Stimulated activated naive CD4-positive, alpha-beta T cell (primary cell): ENCODE measurements at regions not wholly inside any gene's neighbourhood (a gene's known extent, or its start where the extent isn't known, plus 50 kb on each side); places are given as distances from the start of the nearest gene placed in this dataset.
"Not testable (repeated sequence)": the region's sequence is repeated elsewhere in the genome, so short reads cannot be mapped to it uniquely, and the experiment has no call there.

Experiments used
- DNase-seq, 6 experiments: peaks; one replicate each; lab custom pipeline; 2025; lab: John Stamatoyannopoulos, UW

- DNase-seq = no peak
Observed at GRCh38 chr7:89771003-89771636, 383.1 kb upstream of the STEAP1 start.

GRCh38 chr7:89772276-89772675 lies 382.0 kb upstream of the STEAP1 start:
- no peak for DNase-seq

- DNase-seq = no peak
Observed at GRCh38 chr7:89773611-89774010, 380.7 kb upstream of the STEAP1 start.

GRCh38 chr7:89775459-89775858 lies 378.8 kb upstream of the STEAP1 start:
- DNase-seq = no peak

- DNase-seq = no peak
Observed at GRCh38 chr7:89776980-89777379, 377.3 kb upstream of the STEAP1 start.

- DNase-seq = no peak
Observed at GRCh38 chr7:89777499-89777898, 376.8 kb upstream of the STEAP1 start.

- no peak for DNase-seq
Observed at GRCh38 chr7:89780291-89780690, 374.0 kb upstream of the STEAP1 start.

- DNase-seq = no peak
Observed at GRCh38 chr7:89796481-89796880, 357.8 kb upstream of the STEAP1 start.

- no peak for DNase-seq
Observed at GRCh38 chr7:89797965-89798598, 356.2 kb upstream of the STEAP1 start.

GRCh38 chr7:89798599-89798996 lies 355.7 kb upstream of the STEAP1 start:
- no peak for DNase-seq

- no peak for DNase-seq
Observed at GRCh38 chr7:89800761-89801160, 353.5 kb upstream of the STEAP1 start.

GRCh38 chr7:89809291-89809690 lies 345.0 kb upstream of the STEAP1 start:
- no peak for DNase-seq

- no peak for DNase-seq
Observed at GRCh38 chr7:89813081-89813480, 341.2 kb upstream of the STEAP1 start.

GRCh38 chr7:89826121-89826520 lies 328.1 kb upstream of the STEAP1 start:
- no peak for DNase-seq

- no peak for DNase-seq
Observed at GRCh38 chr7:89826557-89826956, 327.7 kb upstream of the STEAP1 start.

GRCh38 chr7:89837515-89837914 lies 316.8 kb upstream of the STEAP1 start:
- DNase-seq = no peak

GRCh38 chr7:89839329-89839728 lies 314.9 kb upstream of the STEAP1 start:
- no peak for DNase-seq

- no peak for DNase-seq
Observed at GRCh38 chr7:89845952-89846351, 308.3 kb upstream of the STEAP1 start.

GRCh38 chr7:89849052-89849451 lies 305.2 kb upstream of the STEAP1 start:
- DNase-seq = no peak

- not testable (repeated sequence) for DNase-seq
Observed at GRCh38 chr7:89857053-89857452, 297.2 kb upstream of the STEAP1 start.

GRCh38 chr7:89857767-89858166 lies 296.5 kb upstream of the STEAP1 start:
- DNase-seq = no peak

- DNase-seq = no peak
Observed at GRCh38 chr7:89887489-89887888, 266.8 kb upstream of the STEAP1 start.

- no peak for DNase-seq
Observed at GRCh38 chr7:89908736-89909135, 245.5 kb upstream of the STEAP1 start.

GRCh38 chr7:89914711-89915110 lies 239.6 kb upstream of the STEAP1 start:
- DNase-seq = no peak
